ENCODE measurements at regions not wholly inside any gene's neighbourhood (a gene's known extent, or its start where the extent isn't known, plus 50 kb on each side); places are given as distances from the start of the nearest gene placed in this dataset.

GRCh38 chr3:170754311-170754693, 115.7 kb downstream of the RPL22L1 start:
- TF ChIP-seq CTCF (IDR thresholded peaks at IDR 0.05) (no peak), POLR2AphosphoS5 (IDR thresholded peaks at IDR 0.05) (no peak)

Measured in breast epithelium (tissue), 3 donors.